ENCODE measurements at regions not wholly inside any gene's neighbourhood (a gene's known extent, or its start where the extent isn't known, plus 50 kb on each side); places are given as distances from the start of the nearest gene placed in this dataset.

DNA sequence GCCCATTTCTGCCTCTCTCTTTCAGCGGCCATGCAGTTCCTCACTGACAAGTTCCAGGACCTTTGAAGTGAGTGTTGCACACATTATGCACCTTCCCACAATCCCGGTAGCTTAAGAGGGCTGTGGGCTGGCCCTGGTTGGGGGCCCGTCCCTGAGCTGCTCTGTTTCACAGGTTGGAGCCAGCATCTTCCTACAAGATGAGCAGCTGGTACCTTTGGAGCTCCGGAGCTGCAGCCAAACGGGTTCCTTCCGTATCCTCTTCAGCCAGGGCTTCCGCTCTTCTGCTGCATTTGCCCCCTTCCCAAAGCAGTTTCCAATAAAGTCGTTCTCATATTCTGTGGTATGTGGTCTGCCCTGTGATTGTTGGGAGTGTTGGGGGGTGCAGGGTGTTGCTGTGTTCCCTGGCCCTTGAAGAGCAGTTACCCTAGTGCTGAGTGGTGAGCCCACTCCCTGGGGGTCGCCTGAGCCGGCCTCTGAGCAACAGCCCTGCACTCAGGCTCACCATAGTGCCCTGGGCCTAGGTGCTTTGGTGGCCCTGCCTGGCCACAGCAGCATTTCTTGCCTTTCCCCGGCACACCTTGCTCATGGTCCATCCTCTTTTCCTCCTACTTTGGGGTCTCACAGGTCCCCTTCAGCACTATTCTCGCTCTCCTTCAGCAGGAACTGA lies 60.4 kb downstream of the CXorf49B start (continued):
- TF ChIP-seq, protein P1, sequence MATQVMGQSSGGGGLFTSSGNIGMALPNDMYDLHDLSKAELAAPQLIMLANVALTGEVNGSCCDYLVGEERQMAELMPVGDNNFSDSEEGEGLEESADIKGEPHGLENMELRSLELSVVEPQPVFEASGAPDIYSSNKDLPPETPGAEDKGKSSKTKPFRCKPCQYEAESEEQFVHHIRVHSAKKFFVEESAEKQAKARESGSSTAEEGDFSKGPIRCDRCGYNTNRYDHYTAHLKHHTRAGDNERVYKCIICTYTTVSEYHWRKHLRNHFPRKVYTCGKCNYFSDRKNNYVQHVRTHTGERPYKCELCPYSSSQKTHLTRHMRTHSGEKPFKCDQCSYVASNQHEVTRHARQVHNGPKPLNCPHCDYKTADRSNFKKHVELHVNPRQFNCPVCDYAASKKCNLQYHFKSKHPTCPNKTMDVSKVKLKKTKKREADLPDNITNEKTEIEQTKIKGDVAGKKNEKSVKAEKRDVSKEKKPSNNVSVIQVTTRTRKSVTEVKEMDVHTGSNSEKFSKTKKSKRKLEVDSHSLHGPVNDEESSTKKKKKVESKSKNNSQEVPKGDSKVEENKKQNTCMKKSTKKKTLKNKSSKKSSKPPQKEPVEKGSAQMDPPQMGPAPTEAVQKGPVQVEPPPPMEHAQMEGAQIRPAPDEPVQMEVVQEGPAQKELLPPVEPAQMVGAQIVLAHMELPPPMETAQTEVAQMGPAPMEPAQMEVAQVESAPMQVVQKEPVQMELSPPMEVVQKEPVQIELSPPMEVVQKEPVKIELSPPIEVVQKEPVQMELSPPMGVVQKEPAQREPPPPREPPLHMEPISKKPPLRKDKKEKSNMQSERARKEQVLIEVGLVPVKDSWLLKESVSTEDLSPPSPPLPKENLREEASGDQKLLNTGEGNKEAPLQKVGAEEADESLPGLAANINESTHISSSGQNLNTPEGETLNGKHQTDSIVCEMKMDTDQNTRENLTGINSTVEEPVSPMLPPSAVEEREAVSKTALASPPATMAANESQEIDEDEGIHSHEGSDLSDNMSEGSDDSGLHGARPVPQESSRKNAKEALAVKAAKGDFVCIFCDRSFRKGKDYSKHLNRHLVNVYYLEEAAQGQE (IDR thresholded peaks at IDR 0.05; ENCODE audit: low read depth), result no peak
- no peak for TF ChIP-seq ZFX (IDR thresholded peaks at IDR 0.05)
- TF ChIP-seq CBX3 (IDR thresholded peaks at IDR 0.05; ENCODE audit: low read depth), result no peak
- TF ChIP-seq YY1 (IDR thresholded peaks at IDR 0.05; ENCODE audit: extremely low read depth, insufficient replicate concordance, low read depth, low read length), result no peak
- no peak for TF ChIP-seq SIN3A (IDR thresholded peaks at IDR 0.05; ENCODE audit: low read depth)
- TF ChIP-seq FOSL1 (IDR thresholded peaks at IDR 0.05; ENCODE audit: low read depth), result no peak
- TF ChIP-seq, protein P2, sequence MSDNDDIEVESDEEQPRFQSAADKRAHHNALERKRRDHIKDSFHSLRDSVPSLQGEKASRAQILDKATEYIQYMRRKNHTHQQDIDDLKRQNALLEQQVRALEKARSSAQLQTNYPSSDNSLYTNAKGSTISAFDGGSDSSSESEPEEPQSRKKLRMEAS (IDR thresholded peaks at IDR 0.05), result no peak

DNA sequence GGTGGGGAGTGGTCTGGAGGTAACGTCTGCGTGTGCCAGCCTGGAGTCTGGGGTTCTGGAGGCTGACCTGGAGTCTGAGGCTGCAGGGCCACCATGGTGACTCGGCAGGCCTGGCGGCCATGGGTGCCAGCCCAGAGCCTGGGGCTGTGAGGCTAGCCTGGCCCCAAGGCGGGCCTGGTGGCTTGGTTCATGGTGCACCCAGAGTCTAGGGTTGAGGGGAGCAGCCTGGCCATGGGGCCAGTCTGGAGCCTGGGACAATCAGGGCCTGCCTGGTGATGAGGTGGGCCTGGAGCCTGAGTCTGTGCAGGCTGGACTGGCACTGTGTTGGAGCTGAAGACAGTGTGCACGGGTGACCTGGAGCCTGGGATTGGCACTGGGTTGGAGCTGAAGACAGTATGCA lies 64.9 kb downstream of the CXorf49B start:
- TF ChIP-seq POLR2A (IDR thresholded peaks at IDR 0.05; ENCODE audit: borderline replicate concordance, extremely low read depth, insufficient read depth, insufficient read length) (no peak), ELF1 (IDR thresholded peaks at IDR 0.05; ENCODE audit: borderline replicate concordance, low read depth) (no peak), CBX3 (IDR thresholded peaks at IDR 0.05; ENCODE audit: low read depth) (no peak), EZH2 (IDR thresholded peaks at IDR 0.05) (no peak), TCF7L2 (IDR thresholded peaks at IDR 0.05; ENCODE audit: borderline replicate concordance, extremely low read depth, insufficient read depth, insufficient read length) (no peak), RAD21 (IDR thresholded peaks at IDR 0.05; ENCODE audit: low read depth) (no peak), ZNF274 (IDR thresholded peaks at IDR 0.05; ENCODE audit: low read depth, low read length) (no peak), EGR1 (IDR thresholded peaks at IDR 0.05; ENCODE audit: low read depth) (no peak)
- TF ChIP-seq, protein P3, sequence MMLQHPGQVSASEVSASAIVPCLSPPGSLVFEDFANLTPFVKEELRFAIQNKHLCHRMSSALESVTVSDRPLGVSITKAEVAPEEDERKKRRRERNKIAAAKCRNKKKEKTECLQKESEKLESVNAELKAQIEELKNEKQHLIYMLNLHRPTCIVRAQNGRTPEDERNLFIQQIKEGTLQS (IDR thresholded peaks at IDR 0.05), result no peak
- TF ChIP-seq, protein P4, sequence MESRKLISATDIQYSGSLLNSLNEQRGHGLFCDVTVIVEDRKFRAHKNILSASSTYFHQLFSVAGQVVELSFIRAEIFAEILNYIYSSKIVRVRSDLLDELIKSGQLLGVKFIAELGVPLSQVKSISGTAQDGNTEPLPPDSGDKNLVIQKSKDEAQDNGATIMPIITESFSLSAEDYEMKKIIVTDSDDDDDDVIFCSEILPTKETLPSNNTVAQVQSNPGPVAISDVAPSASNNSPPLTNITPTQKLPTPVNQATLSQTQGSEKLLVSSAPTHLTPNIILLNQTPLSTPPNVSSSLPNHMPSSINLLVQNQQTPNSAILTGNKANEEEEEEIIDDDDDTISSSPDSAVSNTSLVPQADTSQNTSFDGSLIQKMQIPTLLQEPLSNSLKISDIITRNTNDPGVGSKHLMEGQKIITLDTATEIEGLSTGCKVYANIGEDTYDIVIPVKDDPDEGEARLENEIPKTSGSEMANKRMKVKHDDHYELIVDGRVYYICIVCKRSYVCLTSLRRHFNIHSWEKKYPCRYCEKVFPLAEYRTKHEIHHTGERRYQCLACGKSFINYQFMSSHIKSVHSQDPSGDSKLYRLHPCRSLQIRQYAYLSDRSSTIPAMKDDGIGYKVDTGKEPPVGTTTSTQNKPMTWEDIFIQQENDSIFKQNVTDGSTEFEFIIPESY (IDR thresholded peaks at IDR 0.05; ENCODE audit: extremely low read depth, insufficient replicate concordance, low read length), result no peak
- Histone ChIP-seq H3K36me3 (ENCODE audit: control insufficient read depth in 1 of 2, insufficient read depth in 2 of 2, low read length in 2 of 2) (no peaks in the 10 kb centered on the region), H4K20me1 (ENCODE audit: insufficient read depth) (no peaks in the 10 kb centered on the region), H3K4me1 (ENCODE audit: control insufficient read depth in 1 of 2, insufficient read depth in 2 of 2, low read length in 2 of 2) (no peaks in the 10 kb centered on the region), H3K4me3 (replicated peaks in 1 of 2; ENCODE audit: low read depth in 1 of 2, low read length in 2 of 2) (no peak overlapping the region), H3K9me2 (ENCODE audit: insufficient read depth) (no peaks in the 10 kb centered on the region), H3K9ac (ENCODE audit: low read length) (no peak overlapping the region), H2AFZ (ENCODE audit: low read depth, low read length, poor library complexity, severe bottlenecking) (no peak overlapping the region), H3K27me3 (ENCODE audit: insufficient read depth, low read length) (no peaks in the 10 kb centered on the region), H3K27ac (ENCODE audit: low read depth, low read length) (no peak overlapping the region), H3K9me3 (ENCODE audit: control insufficient read depth in 1 of 2, insufficient read depth in 1 of 2, low read depth in 1 of 2, low read length in 2 of 2) (no peaks in the 10 kb centered on the region), H3K79me2 (ENCODE audit: insufficient read depth, low read length) (no peaks in the 10 kb centered on the region), H3K4me2 (ENCODE audit: low read length) (no peak overlapping the region)
- CTCF ChIA-PET, result no interaction called here
- no peak for DNase-seq (ENCODE audit: low read depth, low spot score)
- POLR2A ChIA-PET, result no interaction called here
- no peak for ATAC-seq
- no TSS peak for BruUV-seq (replicated peaks)
- intact Hi-C loops (cut with micrococcal nuclease), result no loop called here
- RAD21 ChIA-PET (ENCODE audit: low non-redundant PET in 1 of 2, low total read pairs in 2 of 2, uncharacterized antibody in 2 of 2, unreplicated experiment in 2 of 2), result no interaction called here
